HG03039 (cell line): ENCODE measurements at regions not wholly inside any gene's neighbourhood (a gene's known extent, or its start where the extent isn't known, plus 50 kb on each side); places are given as distances from the start of the nearest gene placed in this dataset.

ENCODE experiments used
- ATAC-seq: cut with Tn5 transposase; IDR thresholded peaks from one replicate; pipeline ENCODE4 v1.9.1; 2021; ENCODE audit warnings: mild to moderate bottlenecking, moderate library complexity; ENCODE audit not compliant: unreplicated experiment

DNA sequence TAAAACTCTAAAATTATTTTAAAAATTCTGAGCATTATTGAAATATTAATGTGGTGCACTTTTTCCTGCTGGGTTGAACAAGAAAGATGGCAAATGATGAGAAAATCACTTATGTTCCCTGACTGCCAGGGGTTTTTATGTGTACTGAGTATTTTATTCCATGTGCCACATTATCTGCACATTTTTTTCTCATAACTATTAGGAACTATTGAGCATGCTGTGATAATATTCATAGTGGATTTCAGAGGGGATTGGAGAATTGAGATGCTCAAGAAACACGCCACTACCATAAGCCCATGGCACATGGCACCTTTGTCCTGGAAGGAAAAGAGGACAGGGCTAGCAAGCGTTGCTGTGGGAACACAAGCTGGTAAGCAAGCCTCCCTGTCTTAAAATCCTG lies 478.5 kb upstream of the GYPC start:
- ATAC-seq = no peak

GRCh38 chr2:126187668-126188067 lies 468.3 kb upstream of the GYPC start:
- no peak for ATAC-seq

DNA sequence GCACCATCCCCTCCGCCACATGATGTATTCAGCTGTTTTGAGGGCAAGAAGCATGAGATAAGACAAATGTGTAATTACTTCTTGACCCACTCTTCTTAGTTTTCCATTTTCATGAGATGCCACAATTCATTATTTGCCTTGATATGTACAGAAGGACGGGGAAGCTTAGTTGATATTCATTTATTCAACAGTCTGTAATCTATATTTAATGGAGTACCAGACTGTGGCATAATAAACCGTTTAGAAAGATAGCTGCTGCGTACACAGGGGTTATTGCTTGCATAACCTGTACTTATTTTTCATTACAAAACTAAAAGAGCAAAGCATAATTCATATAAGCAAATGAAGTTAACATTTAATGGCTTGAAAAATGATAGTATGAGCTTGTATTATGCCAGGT lies 466.4 kb upstream of the GYPC start:
- no peak for ATAC-seq

- ATAC-seq = no peak
Measured at GRCh38 chr2:126200538-126200937, 455.4 kb upstream of the GYPC start.

- no peak for ATAC-seq
Measured at GRCh38 chr2:126208266-126208665, 447.7 kb upstream of the GYPC start.

DNA sequence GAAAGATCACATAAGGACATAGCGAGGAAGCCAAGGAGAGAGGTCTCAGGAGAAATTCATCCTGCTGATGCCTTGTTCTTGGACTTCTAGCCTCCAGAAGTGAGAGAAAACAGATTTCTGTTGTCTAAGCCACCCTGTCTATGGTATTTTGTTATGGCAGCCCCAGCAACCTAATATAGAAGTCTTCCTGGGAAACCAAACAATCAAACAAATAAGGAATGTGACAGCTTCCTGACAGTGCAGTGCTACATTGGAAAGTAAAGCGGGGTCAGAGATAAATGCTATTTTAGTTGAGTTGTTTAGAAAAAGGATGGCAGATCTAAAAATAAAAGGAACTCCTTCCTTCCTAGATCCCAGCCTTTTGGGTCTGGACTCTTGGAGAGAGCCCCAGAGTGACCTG lies 443.2 kb upstream of the GYPC start:
- no peak for ATAC-seq

GRCh38 chr2:126219081-126219480 lies 436.9 kb upstream of the GYPC start:
- ATAC-seq = no peak

DNA sequence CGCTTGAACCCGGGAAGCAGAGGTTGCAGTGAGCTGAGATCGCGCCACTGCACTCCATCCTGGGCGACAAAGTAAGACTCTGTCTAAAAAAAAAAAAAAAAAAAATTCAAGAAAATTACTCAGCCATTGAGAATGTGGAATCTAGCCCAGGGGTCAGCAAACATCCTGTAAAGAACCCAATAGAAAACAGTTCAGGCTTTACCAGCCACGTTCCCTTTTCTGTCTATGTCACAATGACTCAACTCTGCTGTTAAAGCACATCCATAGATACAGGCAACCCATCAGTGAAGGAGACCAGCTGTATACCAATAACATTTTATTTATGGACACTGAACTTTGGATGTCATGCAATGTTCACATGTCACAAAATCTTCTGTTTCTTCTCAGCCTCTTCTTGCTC lies 435.6 kb upstream of the GYPC start:
- ATAC-seq = no peak

- ATAC-seq = no peak
Measured at GRCh38 chr2:126221506-126221905, 434.5 kb upstream of the GYPC start.

GRCh38 chr2:126222278-126222677 lies 433.7 kb upstream of the GYPC start:
- ATAC-seq = no peak

DNA sequence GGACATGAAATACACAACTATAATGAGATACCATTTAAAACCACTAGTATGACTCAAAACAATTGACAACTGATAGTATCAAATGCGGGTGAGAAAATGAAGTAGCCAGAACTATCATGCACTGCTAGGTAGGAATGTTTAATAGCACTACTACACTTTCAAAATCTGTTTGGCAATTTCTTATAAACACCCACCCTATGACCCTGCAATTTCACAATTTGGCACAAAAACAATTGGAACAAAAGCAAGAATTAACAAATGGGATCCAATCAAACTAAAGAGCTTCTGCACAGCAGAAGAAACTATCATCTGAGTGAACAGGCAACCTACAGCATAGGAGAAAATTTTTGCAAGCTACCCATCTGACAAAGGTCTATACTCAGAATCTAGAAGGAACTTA lies 431.2 kb upstream of the GYPC start:
- ATAC-seq = no peak

- ATAC-seq = no peak
Measured at GRCh38 chr2:126227250-126227649, 428.7 kb upstream of the GYPC start.

DNA sequence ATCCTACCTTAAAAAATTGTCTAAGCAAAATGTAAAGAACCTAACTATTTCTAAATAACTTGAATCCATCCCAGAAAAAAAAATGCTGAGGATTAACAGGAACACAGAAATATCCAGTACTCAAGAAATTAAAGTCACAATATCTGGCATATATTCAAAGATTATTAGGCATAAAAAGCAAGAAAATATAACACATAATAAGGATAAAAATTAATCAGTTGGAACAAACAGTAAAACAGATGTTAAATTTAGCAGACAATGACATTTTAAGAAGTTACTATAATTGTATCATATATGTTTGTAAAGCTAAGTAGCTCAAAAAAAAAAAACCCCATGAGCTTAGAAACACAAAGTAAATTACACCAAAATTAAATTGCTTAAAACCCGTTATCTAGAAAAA lies 427.4 kb upstream of the GYPC start:
- ATAC-seq = no peak

DNA sequence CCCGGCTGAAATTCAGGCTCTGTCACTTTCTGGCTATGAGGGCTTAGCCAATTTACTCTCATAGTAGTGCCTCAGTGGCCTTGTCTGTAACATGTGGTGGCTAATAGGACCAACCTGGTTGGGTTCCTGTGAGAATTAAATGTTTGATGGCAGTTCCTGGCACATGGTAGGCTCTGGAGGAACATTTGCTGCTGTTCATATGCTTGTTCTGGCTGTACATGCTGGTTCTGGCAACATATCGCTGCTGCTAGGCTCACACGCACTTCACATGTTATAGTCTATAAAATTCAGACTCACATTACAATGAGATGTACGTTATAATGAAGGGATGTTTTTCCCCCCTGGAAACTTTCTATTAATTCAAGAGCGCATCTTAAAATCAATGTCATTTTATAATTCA lies 417.7 kb upstream of the GYPC start:
- ATAC-seq = no peak

DNA sequence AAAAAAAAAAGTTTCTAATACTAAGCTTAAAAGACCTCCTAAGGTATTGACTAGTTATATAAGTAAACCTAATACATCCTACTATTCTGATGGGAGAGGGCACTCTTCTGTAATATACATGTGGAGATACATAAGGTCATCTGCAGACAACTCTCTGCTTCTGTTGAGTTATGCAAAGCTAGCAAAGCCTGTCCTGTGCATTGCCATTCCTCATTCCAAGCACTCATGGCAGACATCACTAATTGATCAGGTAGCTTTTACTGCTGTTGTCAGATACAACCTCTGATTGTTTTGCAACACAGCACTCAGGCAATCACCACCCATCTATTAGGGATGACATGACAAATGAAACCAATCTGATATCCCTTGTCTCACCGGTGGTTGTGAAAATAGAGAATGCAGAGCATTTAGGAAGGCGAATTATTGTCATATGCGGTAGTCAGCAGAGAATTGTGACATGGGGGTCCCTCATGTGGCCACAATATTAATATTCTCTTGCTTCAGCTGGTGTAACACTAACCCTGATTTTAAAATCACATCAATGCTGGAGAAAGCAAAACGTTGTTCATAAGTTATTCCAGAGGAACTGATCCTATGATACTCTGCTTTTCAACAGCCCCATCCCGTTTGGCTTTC lies 416.5 kb upstream of the GYPC start:
- no peak for ATAC-seq

DNA sequence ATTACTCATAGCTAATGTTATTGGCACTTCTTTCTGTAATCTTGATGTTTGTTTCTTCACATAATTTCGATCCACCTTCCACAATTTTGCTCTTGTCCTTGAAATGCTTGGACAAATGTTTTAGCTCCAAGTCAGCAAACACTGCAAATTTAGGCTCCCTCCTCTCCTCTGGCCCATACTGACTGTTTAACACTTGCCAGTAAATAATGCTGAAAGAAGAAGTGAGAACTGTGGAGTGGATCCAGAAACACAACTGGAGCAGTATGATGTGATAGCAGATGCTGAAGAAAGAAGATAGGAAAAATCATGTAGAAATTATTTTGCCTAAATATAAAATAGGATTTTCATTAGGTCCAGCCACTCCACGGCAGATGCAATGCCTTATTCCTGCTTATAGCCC lies 415.0 kb upstream of the GYPC start:
- no peak for ATAC-seq

DNA sequence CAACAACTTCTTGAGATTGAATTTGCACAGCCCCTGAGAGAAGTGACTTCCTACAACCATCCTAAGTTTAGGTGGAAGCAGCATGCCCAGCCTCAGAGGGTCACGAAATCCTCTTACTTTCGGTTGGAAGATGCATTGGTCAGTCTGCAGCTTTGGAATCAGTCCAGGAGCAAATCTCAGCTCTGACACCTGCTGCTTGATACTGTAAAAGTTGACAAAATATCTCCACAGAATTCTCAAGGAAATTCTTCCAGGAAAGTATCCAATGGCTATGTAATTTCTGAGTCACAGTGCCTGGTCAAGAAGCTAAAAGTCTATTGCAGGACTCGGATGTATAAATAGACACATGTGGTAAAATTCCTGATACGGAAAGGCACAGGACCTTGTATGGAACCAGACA lies 414.5 kb upstream of the GYPC start:
- ATAC-seq = no peak

GRCh38 chr2:126244937-126245336 lies 411.0 kb upstream of the GYPC start:
- no peak for ATAC-seq

GRCh38 chr2:126253669-126254068 lies 402.3 kb upstream of the GYPC start:
- no peak for ATAC-seq

DNA sequence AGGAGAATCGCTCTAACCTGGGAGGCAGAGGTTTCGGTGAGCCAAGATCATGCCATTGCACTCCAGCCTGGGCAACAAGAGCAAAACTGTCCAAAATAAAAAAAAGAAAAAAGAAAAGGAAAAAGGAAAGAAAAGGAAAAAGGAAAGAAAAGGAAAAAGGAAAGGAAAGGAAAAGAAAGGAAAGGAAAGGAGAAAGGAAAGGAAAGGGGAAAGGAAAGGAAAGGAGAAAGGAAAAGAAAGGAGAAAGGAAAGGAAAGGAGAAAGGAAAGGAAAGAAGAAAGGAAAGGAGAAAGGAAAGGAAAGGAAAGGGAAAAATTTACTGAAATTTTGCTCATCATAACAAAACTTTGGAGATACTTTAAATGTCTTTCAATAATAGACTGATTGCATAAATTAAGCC lies 391.3 kb upstream of the GYPC start:
- no peak for ATAC-seq

GRCh38 chr2:126269911-126270310 lies 386.0 kb upstream of the GYPC start:
- no peak for ATAC-seq

- ATAC-seq = no peak
Measured at GRCh38 chr2:126270587-126270986, 385.4 kb upstream of the GYPC start.

DNA sequence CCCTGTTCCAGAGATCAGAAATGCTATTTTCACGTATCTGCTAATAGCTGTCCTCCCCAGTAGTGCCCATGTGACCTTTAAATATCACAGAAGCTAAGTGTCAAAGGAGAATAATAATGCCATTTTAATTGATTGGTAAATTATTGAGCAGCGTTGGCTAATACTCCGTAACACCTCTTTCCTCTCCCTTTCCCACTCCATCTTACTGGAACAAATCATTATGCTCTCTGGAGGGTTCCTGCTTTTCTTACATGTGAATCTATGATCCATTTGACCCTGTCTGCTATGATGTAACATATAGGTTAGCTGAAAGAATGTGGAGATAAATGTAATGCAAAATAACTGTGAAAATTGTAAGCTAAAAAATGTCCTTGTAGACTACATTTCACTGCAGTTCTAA lies 383.6 kb upstream of the GYPC start:
- ATAC-seq = no peak

DNA sequence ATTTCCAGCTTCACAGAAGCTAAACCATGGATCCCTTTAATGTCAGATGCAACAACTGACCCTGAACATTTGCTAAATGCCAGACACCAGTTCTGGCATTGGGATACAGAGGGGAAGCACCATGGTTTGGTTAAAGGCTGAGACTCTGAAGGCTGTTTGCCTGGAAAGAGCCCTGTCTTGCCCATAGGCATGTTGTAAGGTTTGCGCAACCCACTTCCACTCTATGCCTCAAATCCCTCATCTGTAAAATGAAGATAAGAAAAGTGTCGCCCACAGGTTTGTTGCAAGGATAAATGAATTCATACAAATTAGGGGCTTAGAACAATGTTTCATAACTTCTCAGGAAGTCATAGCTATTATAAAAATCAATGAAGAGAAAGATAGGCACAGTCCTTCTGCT lies 380.9 kb upstream of the GYPC start:
- no peak for ATAC-seq
